HG03460 (cell line): ENCODE measurements at regions not wholly inside any gene's neighbourhood (a gene's known extent, or its start where the extent isn't known, plus 50 kb on each side); places are given as distances from the start of the nearest gene placed in this dataset.
"Not testable (repeated sequence)": the region's sequence is repeated elsewhere in the genome, so short reads cannot be mapped to it uniquely, and the experiment has no call there.

Source experiments
- ATAC-seq: cut with Tn5 transposase; IDR thresholded peaks from one replicate; pipeline ENCODE4 v1.9.1; 2021; ENCODE audit not compliant: unreplicated experiment

GRCh38 chr3:7999384-7999783 is 502.2 kb upstream of the LMCD1 start:
- no peak for ATAC-seq

DNA sequence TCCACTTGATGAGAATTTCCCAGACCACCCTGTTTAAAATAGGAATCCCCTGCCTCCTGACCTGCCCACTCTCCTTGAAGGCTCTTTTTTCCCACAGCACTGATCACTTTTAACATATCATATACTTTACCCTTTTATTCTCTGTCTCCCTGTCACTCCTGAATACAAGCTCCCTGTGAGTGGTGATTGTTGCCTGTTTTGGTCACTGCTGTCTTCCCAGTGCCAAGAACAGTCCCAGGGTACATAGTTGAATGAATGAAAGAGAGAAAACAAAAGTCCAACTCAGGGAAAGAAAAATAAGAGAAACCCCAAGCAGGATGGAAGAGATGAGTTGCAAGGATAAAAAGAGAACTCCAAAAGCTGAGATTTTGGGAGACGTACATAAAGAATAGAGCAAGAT is 500.3 kb upstream of the LMCD1 start:
- no peak for ATAC-seq

- no peak for ATAC-seq
Measured at GRCh38 chr3:8001712-8002111, 499.9 kb upstream of the LMCD1 start.

GRCh38 chr3:8011902-8012301 is 489.7 kb upstream of the LMCD1 start:
- ATAC-seq, result no peak

- ATAC-seq, result no peak
Measured at GRCh38 chr3:8020047-8020841, 481.4 kb upstream of the LMCD1 start.

- no peak for ATAC-seq
Measured at GRCh38 chr3:8027954-8028353, 473.7 kb upstream of the LMCD1 start.

DNA sequence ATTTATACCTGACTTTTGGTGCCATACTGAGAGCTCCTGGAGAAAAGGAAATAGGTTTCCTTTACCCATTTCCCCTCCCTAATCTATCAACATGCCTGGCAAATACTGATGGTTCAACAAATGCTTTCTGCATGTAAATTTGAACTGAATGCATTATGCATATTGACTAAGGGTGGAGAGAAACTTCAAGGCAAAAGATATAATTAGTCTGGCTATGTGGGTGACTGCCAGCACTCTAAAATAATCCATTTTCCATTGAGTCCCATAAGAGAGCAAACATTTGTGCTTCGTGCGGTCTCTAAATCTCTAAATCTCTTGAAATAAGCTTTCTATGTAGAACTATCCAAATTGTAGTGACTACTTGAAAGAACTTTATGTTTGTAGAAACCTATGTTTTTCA is 451.3 kb upstream of the LMCD1 start:
- ATAC-seq, result no peak

DNA sequence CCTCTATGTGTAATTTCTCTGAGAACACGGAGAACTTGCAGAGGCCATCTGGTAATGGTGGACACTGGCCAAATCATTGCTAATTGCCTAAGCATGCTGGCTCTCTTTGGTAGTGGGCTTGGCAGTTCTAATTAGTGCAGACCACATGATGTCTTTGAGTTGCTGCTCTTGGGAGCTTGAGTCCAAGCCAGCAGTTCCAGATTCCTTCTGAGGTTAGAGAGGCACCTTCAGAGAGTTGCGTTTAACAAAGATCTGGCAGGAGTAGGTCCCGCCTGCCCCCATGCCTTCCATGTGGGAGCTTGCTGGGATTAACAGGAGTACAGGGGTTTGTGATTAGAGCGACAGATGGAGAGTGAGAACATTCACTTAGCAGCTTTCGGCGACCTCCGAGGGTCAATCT is 449.0 kb upstream of the LMCD1 start:
- no peak for ATAC-seq

DNA sequence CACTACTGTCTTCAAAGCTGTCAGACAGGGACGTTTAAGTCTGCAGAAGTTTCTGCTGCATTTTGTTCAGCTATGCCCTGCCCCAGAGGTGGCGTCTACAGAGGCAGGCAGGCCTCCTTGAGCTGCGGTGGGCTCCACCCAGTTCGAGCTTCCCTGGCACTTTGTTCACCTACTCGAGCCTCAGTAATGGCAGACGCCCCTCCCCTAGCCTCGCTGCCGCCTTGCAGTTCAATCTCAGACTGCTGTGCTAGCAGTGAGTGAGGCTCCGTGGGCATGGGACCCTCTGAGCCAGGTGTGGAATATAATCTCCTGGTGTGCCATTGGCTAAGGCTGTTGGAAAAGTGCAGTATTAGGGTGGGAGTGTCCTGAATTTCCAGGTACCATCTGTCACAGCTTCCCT is 433.5 kb upstream of the LMCD1 start:
- not testable (repeated sequence) for ATAC-seq

GRCh38 chr3:8069471-8069870 is 432.2 kb upstream of the LMCD1 start:
- ATAC-seq, result no peak

GRCh38 chr3:8070011-8070410 is 431.6 kb upstream of the LMCD1 start:
- no peak for ATAC-seq

DNA sequence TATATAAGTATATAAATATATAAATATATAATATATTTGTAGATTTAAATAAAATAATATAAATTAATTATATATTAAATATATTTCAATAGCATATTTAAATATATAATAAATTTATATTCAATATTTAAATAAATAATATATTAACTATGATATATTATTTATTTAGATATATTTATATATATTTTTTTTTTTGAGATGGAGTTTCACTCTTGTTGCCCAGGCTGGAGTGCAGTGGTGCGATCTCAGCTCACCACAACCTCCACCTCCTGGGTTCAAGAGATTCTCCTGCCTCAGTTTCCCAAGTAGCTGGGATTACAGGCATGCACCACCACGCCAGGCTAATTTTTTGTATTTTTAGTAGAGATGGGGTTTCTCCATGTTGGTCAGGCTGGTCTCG is 426.9 kb upstream of the LMCD1 start:
- ATAC-seq, result not testable (repeated sequence)

DNA sequence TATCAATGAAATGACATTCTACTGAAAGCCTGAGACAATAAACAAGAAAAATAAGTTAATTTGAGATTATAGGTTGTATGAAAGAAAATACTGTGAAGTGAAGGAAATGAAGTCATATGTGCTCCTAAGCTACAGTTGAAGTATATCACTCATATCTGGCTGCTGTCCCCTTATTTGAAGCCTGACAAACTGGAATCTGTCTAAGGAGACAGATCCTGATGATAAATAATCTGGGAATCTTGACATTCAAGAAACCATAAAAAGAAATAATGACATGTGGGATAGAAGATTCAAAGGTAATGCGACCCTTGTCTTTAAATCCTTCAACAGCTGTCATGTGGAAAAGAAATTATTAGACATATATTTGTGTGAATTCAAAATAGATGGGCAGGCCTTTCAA is 424.5 kb upstream of the LMCD1 start:
- ATAC-seq, result no peak

GRCh38 chr3:8080464-8080863 is 421.2 kb upstream of the LMCD1 start:
- no peak for ATAC-seq

GRCh38 chr3:8085498-8085897 is 416.1 kb upstream of the LMCD1 start:
- ATAC-seq, result no peak

- ATAC-seq, result no peak
Measured at GRCh38 chr3:8087951-8088350, 413.7 kb upstream of the LMCD1 start.

- ATAC-seq, result no peak
Measured at GRCh38 chr3:8094415-8094814, 407.2 kb upstream of the LMCD1 start.

GRCh38 chr3:8095724-8096123 is 405.9 kb upstream of the LMCD1 start:
- no peak for ATAC-seq

- ATAC-seq, result no peak
Measured at GRCh38 chr3:8097690-8098089, 403.9 kb upstream of the LMCD1 start.

- no peak for ATAC-seq
Measured at GRCh38 chr3:8103954-8104353, 397.7 kb upstream of the LMCD1 start.

DNA sequence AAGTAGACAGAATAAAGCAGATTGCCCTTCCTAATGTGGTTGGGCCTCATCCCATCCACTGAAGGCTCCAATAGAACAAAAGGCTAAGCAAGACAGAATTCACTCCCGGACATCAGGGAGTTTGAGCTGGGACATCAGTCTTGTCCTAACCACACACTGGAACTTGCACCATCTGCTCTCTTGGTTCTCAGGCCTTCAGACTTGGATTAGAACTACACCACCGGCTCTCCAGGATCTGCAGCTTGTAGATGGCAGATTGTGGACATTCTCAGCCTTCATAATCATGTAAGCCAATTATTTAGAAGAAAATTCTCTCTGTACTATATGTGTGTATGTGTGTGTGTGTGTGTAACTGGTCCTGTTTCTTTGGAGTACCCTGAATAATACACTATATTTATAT is 394.7 kb upstream of the LMCD1 start:
- ATAC-seq, result no peak

DNA sequence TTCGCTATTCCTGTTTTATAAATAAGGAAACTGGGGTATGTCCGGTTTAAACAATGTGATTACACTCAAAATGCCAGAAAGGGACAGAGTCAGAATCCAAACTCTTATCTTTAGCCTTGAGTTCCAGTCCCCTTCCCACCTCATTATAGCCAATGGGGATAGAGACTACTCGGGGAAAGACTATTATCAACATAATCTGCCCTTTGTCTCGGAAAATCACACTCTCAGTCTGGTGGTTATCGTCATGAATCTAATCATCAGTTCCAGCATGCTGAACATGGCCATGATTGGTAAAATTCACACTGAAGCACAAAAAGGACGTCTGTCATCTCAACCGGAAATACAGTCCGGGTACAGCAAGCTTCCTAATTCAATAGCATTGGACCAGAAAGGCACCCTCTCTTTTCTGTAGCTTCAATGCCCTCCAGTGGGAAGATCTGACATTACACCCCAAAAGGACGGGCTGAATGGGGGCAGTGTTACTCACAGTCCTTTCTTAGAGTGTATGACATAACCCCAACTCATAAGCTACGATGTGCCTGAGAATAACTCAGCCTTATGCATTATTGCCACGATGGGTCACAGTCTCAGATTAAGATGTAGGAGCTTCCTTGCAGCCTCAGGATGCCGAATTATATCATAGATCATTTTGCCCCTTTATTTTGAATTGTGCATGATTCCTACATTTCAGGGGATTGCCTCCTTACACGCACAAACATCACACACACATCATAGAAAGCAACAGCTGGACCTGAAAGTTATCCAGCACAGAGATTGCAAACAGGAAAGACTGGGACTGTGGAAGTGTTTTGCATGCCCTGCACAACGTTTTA is 390.4 kb upstream of the LMCD1 start:
- ATAC-seq, result peak; percentile 98
